Upper lobe of left lung (tissue), 4 donors: ENCODE measurements at regions not wholly inside any gene's neighbourhood (a gene's known extent, or its start where the extent isn't known, plus 50 kb on each side); places are given as distances from the start of the nearest gene placed in this dataset.

Experiments
- EP300 ChIP-seq, 4 donors: sonication (generic); formaldehyde crosslinking; IDR thresholded peaks; one replicate each; pipeline ENCODE4 v1.5.1; 2017; ENCODE audit warnings: antibody characterized with exemption in 4 of 4, control low read depth in 2 of 4
- POLR2A ChIP-seq, 4 donors: fragments of 450-650 bp; IDR thresholded peaks; one replicate each; pipeline ENCODE4 v1.5.1; 2016 to 2017; ENCODE audit warnings: antibody characterized with exemption in 4 of 4, mild to moderate bottlenecking in 2 of 4
- POLR2AphosphoS5 ChIP-seq, 2 donors: sonication (generic); formaldehyde crosslinking; IDR thresholded peaks; one replicate each; pipeline ENCODE4 v1.5.1; 2017; ENCODE audit warnings: antibody characterized with exemption in 2 of 2
- TF ChIP-seq, protein P1 (sequence below), 6 experiments: fragments of 450-650 bp in 4 of 6; fragments of 200-600 bp in 2 of 6; sonication (generic) in 2 of 6; IDR thresholded peaks; one replicate each; pipeline ENCODE4 v1.5.1; 2016 to 2019; ENCODE audit warnings: antibody characterized with exemption in 6 of 6

DNA sequence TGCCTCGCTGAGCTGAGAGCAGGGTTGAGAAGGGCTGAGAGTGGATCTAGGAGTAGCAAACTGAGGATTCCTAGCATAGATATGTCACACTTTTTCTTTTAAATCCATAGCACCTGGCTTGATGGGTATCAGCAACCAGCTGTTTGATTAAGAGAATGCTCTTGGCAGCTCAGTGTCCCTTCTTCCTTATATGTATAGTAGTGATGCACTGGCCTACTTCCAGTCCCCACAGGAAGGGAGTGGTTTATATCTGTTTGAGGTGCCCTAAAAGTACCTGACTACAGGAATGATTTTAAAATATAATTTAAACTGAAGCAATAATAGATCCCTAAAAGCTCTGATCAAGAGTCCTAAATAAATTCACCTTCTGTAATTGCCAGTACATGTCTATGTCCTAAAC is 546.8 kb upstream of the ZNF608 start:
- TF ChIP-seq, protein P1, sequence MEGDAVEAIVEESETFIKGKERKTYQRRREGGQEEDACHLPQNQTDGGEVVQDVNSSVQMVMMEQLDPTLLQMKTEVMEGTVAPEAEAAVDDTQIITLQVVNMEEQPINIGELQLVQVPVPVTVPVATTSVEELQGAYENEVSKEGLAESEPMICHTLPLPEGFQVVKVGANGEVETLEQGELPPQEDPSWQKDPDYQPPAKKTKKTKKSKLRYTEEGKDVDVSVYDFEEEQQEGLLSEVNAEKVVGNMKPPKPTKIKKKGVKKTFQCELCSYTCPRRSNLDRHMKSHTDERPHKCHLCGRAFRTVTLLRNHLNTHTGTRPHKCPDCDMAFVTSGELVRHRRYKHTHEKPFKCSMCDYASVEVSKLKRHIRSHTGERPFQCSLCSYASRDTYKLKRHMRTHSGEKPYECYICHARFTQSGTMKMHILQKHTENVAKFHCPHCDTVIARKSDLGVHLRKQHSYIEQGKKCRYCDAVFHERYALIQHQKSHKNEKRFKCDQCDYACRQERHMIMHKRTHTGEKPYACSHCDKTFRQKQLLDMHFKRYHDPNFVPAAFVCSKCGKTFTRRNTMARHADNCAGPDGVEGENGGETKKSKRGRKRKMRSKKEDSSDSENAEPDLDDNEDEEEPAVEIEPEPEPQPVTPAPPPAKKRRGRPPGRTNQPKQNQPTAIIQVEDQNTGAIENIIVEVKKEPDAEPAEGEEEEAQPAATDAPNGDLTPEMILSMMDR (IDR thresholded peaks at IDR 0.05): no peak
- TF ChIP-seq EP300 (IDR thresholded peaks at IDR 0.05) (no peak), POLR2AphosphoS5 (IDR thresholded peaks at IDR 0.05) (no peak), POLR2A (IDR thresholded peaks at IDR 0.05) (no peak)
